HG02571 (cell line): ENCODE measurements at regions not wholly inside any gene's neighbourhood (a gene's known extent, or its start where the extent isn't known, plus 50 kb on each side); places are given as distances from the start of the nearest gene placed in this dataset.

Experiments
- ATAC-seq: cut with Tn5 transposase; IDR thresholded peaks from one replicate; pipeline ENCODE4 v1.9.1; 2021; ENCODE audit warnings: mild to moderate bottlenecking, moderate library complexity; ENCODE audit not compliant: unreplicated experiment

DNA sequence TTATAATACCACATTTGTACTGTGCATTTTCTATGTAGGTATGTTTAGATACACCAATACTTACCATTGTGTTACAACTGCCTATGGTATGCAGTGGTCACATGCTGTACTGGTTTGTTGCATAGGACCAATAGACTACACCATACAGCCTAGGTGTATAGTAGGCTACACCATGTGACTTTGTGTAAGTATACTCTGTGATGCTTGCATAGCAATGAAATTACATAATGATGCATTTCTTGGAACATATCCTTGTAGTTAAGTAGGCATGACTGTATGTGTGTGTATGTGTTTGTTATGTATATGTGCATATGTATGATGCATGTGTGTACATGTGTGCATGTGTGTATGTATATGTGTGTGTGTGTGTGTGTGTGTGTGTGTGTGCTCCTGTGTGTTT, 157.6 kb downstream of the TDRD15 start:
- no peak for ATAC-seq

DNA sequence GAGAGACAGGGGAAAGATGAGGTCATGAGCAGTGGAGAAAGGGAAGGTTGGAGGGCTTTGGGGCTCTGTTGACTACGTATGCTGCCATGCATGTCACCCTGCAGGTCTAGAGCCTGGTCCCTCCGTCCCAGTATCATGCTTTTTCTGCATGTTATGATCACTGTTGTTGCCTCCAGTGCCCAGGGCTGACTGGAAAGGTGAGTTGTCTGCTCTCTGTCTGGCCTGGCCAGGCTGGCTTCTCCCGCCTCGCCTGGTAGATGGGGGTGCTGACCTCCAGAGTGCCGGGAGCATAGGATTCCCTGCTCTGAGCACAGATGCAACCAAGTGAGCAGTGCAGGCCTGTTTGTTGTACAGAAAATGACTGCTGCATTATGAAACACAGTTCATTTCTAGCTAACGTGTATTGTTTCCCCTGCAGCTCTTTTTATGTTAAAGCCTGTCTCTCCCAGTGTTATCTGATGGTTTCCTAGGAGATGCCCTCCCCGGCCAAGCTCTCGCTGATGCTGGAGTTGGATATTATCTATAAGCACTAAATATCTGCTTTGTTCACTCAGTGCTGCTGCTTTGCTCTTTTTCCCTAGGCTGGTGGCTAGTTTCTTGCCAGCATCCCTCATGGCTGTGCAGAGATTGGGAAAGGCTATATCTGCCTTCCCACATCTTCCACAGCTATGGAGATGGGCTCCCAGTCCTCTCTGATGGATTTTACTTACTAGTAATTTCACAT, 158.2 kb downstream of the TDRD15 start:
- ATAC-seq, result no peak

DNA sequence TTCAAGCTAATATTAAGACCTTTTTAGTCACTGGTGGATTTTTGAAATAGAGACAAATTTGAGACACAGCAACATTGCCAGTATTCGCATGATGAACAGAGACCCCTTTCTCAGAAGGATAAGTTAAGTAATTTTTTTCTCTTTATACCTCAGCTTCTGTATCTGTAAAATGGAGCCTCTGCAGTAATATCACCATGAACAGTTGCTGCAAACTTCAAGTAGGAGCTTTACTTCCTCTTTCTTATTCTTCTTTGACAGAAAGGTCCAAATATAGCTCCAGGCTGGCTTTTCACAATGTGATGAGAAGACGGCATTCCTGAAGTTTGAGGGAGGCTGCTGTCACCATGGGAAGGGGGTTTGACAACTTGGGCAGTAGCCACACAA, 158.7 kb downstream of the TDRD15 start:
- no peak for ATAC-seq

DNA sequence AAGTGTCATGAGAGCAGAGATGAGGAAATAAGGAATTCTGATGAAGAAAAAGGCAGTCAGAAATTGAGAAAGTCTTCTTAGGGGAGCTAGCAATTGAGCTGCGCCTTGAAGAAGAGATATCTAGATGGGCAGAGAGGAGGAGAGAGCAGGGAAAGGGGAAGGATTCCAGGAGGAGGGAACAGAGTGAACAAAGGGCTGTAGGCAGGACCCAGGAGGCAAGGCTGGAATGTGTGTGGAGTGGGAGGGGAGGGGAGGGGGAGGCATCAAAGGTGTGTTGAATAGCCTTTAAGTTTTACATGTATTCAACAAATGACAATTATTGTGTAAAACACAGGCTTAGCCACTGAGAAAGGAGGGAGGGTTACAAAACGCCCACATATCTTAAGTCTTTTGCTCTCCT, 164.5 kb downstream of the TDRD15 start:
- ATAC-seq, result no peak

DNA sequence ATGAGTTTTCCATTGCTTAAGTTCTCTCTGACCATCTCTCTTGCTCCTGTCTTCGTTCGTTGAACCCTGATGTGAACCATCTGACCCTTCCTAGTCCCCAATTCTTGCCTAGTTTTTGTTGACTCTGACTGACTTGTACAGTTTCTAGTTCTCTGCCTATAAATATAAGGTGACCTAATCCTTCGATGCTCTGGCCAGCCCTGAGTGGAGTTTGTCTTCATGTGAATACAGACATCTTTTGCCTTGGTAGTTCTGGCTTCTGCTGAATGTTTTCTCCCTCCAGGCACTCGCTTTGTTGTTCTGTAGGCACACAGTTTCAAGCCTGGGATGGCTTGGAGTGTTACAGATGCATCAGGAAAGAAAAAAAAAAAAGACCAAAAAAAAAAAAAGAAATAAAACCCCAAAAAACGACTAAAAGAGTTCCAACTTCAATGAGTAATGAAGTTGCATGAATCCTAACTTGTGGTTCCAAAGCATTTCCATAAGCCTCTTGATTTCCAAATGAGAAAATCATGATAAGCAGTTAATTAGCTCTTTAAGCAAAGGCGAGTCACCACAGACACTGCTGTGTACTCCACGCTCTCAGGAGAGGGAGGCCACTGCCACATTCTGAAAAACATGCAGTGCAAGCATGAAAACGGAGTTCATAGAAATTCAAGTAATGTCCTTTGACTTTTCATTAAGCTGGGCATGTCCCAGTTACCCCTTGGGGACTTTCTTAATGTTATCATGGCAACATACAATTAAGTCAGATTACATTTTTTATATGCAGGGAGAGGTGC, 165.2 kb downstream of the TDRD15 start:
- no peak for ATAC-seq

DNA sequence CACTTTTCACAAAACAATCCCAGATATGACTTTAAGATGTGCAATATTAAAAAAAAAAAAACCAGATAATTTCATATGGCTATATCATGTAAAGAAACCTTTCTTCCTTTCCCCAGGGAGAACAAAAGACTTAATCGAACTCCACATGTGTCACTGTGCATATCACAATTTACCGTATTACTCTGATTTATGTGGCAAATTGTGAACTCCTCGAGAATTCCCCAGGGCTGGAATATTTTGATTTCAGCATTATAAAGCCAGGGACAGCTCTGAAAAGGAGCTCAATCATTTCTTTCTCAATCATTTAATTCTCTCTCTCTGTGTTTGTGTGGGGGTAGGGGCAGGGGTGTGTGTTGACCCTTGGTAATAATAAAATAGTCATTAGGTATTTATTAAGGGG, 165.8 kb downstream of the TDRD15 start:
- ATAC-seq, result no peak

DNA sequence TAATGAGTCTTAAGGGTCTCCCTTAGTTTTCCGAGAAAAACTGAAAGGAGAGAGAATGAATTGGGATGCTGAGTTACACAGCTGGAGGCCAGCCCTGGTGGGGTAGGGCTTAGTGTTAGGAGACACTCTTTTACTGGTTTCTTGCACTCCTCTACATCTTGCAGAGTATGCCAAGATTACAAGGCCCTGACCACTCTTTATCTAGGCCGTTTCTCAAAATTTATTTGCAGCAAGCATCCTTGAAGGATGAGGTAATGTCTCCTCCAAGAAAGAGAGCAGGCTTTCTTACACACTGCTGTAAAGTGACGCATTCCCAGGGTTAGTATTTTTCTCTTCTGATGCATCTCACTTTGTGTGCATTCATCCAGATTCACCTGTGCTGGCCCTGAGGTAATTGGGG, 166.2 kb downstream of the TDRD15 start:
- ATAC-seq, result no peak

DNA sequence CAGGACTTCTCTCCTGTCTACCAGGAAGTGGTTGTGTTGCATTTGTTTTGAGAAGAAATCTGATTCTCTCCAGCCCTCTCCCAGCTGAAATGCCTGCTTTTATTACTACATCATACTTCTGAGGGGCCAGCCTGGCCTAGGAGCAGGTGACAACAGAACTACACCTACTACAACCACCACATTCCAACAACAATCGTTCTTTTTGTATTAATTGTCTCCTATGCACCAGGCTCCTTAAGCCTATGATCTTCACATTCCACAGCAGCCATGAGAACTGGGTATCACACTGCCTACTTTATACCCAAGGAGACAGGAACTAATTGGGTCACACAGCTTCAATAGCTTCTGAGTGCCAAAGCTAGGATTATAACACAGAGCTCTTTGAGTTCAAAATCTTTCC, 167.7 kb downstream of the TDRD15 start:
- ATAC-seq, result no peak

DNA sequence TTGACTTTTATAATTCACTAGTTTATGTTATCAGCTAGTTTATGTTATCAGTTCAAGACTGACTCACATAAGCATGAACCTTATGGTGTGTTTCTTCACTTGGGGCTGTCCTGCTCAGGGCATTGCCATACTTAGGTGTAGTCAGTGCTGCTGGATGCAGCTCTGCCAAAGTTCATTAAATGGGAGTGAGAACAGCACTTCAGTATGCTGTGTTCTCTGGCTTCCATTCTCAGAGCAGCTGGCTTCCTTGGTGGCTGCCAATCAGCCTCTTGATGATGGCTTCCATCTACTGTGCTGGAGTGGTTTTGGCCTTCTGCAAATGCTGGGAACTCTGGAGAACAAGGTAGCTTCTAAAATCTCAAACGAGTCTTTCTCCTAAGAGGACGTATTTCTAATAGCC, 170.7 kb downstream of the TDRD15 start:
- no peak for ATAC-seq

DNA sequence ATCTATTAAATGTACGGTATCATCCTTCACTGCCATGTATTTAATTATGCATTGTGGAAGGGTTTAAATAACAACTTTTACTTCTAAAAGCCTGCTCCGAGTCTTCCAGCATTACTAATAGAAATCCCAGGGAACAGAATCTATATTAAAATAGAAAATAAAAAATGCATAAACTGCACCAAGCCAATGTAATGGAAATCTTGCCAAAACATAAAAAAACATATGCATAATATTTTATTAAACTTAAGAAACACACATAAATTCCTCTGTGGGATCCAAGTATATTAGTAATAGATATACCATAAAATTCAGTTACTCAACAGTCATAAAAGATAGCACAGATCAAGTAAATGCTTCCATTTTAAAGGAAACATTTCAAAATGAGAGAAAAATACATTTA, 175.6 kb downstream of the TDRD15 start:
- no peak for ATAC-seq

DNA sequence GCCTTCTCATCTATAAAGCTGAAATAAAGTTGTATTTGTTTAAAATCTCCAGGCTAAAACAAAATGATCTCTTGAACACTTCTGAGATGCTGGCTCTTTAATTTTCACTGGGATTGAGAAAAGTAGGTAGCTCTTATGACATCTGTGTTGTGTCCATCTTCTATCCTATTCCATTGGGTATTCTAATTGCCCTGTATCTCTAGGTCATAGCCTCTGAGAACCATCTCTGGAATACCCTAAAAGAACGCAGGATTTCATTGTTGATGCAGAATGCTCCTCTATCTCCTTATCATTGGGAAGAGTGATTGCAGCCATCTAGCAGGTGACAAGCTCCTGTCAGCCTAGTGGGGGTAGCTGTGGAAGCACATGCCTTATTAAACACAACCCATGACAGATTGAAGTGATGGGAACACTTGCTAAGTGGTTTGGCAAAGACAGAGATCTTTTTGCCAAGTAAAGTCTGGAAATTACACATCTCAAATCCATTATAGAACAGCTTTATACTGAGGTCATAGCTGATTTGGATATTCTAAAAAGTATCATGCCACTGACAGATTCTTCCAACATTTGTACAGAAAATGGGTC, 178.2 kb downstream of the TDRD15 start:
- ATAC-seq, result no peak

DNA sequence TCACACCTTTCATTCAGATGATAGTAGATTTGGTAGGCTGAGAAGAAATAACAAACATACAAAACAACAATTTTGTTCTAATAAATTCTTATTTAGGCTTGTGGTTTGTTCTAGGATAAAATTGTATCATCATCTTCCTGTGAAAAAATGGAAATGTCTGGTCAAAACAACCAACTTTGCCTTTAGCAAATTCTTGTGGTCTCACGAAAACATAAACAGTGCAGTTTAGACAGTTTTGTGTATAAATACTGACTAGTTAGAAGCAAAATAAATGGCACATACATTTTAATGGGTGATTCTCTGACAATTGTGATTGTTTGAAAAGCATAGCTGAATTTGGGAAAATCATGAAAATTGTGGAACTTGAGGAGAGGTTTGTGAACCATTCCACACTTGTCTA, 180.1 kb downstream of the TDRD15 start:
- ATAC-seq, result no peak

DNA sequence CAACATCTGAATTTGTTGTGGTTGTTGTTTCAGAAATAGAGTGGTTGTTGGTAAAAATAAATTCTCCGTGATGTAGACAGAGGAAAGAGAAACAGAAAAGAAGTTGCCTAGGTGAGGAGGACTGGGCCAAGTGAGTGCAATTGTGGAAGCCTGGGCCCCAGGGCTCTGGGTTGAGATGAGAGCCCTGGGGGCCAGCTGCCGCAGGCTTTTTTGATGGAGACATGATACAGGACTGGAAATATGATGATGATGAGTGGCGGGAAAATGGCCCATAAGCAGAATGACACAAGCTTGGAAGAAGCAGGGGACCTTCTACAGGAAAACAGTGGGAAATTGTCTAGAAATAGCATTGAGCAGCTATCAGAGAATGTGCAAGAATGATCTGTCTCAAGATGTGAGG, 181.8 kb downstream of the TDRD15 start:
- ATAC-seq, result no peak

DNA sequence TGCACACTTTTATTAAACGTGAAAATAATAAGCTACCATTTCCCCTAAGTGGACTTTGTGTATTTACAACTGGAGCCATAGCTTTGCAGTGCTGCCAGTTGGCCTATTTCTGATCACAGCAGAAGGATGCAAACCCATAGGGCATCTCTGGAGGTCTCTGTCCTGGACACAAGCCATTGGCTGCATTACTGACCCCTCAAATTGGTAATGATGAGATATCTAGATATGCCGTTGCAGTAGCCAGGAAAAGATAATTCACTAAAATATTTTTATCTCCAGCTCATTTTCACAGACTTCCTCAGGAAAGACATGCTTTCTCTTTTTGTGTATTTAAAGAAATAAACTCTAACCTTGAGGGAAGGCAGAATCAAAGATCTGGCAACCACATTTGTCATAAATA, 182.5 kb downstream of the TDRD15 start:
- ATAC-seq, result no peak

DNA sequence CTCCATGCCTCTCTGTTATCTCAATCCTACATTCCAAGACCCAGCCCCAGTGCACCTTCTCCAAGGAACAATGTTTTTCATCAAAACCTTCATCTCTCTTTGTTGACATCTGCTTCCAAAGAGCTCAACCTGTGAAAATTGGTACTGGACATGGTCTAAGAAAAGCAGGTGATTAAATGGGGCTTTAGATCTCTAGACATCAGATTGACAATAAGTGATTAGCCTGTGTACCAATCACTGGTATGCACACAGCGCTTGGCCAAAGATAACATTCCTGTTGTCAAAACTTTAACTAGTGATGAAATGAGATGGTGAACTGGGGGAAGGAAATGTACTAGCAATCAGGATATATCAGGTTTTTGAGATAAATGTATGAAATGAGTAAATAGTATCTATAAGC, 183.3 kb downstream of the TDRD15 start:
- no peak for ATAC-seq

DNA sequence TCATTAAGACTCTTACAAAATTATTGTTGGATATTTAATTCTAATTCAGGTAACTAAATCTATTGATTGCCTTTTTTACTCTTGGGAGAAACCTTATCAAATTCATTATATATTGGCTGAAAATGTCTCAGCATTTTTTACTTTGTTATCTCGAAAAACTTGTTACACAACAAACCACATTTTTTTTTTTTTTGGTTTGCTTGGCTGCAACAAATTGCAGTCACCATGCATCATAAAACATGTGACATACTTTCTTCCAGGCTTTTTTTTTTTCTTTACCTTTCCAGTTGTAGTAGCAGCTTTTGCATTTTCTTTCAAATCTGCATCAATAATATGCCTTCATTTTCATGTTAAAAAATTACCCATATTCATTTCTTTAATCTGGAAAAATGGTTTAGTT, 186.7 kb downstream of the TDRD15 start:
- ATAC-seq, result no peak

DNA sequence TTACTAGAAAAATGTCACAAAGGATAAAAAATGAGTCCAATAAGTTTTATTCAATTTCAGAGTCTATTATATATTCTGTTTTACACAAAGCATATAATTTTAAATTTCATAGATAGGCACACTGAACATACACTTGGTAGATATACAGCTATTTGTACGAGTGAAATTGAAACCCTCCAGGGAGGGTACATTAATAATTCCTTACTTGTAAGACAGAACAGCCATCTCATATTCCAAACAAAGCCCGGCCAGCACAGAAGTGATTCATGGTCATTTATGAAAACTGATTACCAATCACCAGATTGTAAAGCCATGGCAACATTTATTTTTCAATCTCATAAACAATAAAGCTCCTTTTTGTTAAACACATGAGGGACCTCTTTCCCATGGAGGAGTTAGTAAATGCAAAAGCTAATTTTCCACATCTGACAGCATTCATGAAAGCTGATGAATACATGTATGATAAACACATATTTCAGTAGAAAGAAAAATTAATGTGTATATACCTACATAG, 190.6 kb downstream of the TDRD15 start:
- ATAC-seq, result no peak

DNA sequence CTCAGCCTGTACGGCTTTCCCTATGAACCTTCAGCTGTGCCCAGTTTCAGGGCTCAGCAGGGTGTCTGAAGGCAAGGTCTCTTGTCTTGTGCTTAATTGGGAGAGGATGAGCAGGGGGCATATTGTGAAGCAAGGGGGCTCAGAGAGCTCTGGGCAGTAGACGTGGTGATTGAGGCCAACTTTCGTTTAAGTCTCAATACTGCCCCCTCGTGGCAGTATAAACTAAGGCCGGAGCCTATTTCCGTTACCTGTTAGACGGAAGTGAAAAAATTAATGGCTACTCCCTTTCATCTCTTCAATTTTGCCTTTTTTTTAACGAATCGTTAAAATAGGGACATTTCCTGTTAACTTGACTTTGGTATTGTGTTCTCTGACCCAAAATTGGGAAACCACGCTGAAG, 193.4 kb downstream of the TDRD15 start:
- ATAC-seq, result peak; percentile 49

DNA sequence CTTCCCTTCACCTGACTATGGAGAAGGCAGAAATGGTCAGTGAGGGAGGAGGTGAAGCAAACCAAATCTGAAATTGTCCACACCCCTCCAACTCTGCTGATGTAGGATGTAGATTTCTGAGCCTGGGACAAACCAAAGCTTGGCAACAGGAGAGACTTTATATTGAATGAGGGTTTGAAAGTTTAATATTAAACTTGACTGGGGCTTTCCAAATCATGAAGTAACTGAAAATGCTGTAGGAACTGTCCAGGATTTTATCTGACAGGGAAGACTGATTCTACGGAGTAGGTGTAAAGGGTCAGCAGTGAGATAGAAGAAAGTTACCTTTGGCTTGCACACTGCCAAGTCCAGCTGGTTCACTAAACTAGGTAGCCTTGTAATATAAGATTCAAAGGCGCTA, 194.5 kb downstream of the TDRD15 start:
- no peak for ATAC-seq

DNA sequence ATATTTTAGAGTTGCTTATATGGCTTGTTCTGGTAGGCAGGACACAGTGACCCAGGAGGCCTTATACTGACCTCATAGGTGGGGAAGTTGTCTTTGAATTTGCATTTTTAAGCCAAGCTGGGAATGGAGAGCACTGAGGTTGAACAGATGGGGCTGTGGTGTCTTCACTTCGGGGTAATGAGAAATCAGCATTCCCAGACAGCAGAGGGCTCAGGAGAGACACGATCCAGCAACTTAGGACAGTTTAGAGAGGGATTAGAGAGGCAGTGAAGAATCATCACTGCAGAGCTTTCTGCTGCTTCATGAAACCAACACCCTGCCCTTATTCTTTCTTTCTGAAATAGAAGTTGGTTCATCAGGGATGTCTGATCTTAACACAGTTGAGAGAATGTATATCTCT, 202.4 kb downstream of the TDRD15 start:
- no peak for ATAC-seq

DNA sequence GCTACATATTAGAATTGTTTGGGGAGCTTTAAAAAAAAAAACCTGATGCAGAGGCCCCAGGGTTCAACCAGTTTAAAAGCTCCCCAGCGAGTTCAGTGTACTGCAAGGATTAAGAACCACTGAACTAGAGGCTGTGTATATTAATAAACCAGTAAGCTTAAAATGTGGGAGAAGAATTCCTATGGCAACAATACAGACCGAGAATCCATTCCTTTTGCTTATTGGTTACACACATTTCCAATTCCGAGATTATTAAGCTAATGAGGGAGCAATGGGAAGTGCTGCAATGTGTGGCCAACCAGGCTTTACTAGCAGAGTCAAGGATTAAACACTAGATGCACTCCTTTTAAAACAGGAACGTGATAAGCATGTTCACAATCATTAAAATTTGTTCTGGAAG, 204.4 kb downstream of the TDRD15 start:
- no peak for ATAC-seq

DNA sequence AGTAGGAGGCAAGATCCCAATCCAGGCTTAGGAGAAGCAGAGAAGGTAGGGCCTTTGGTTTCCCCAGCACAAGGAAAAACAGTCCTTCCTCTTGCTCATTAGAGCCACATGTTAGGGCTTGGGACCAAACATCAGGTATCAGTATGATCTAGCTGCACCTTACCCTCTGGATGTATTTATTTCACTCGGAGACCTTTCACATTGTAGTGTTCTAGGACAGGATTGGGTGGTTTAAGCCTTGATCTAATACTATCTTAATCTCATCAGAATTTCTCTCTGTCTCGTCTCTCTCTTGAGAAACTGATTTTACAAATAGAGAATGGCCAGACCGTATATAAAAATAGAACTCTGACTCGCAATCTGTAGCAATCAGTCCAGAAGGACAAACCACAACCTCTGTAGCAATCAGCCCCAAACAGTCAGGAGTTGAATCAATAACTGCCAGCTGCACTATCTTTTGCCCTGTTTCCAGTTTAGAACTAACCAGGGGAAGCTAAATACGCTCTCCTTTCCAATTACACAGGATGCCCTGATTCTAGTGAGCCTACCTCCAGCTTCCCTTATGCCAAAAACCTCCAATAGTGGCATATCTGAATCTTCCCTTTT, 207.1 kb downstream of the TDRD15 start:
- ATAC-seq, result no peak
